ENCODE measurements at regions not wholly inside any gene's neighbourhood (a gene's known extent, or its start where the extent isn't known, plus 50 kb on each side); places are given as distances from the start of the nearest gene placed in this dataset.

- ATAC-seq, result no peak
- WGBS, result 81% methylated on average over 2 of the region's 2 CpGs
- Histone ChIP-seq H3K9me3 (ENCODE audit: control insufficient read depth, low read length) (no peaks in the 10 kb centered on the region), H3K27ac (ENCODE audit: low read length) (no peak overlapping the region), H3K27me3 (ENCODE audit: control insufficient read depth, insufficient read depth) (no peaks in the 10 kb centered on the region), H3K4me3 (ENCODE audit: low read length) (no peak overlapping the region), H3K4me1 (ENCODE audit: control insufficient read depth, insufficient read depth, low read length) (no peaks in the 10 kb centered on the region)
- DNase-seq, result no peak
- intact Hi-C loops (cut with DNase I), result no loop called here
Measured at GRCh38 chr3:19029837-19030521, 118.3 kb upstream of the KCNH8 start.

- no peaks in the 10 kb centered on the region for H3K4me1 ChIP-seq (ENCODE audit: control insufficient read depth, insufficient read depth, low read length)
- intact Hi-C loops (cut with DNase I), result no loop called here
- WGBS, result 81% methylated on average over 1 of the region's 1 CpG
Measured at GRCh38 chr3:19025441-19025840, 122.9 kb upstream of the KCNH8 start.

DNA sequence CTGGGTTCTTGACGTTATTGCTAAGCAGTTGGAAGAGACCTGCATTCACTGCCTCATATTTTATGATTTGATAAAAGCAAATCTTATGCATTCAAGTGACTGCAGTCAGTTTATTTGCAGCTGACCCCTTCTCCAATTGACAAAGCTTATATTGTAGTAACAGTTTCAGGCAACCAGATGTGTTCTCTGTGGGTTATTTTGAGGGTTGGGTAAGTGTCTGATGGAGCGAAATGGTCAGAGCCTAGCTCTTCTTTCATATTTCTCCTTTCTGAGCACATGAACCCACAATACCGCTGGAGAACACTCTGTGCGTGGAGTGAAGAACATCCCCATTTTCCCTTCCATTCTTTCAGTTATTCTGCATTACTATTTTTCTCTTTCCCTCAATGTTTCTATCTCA is 125.8 kb upstream of the KCNH8 start:
- DNase-seq (no peak), ATAC-seq (no peak)
- Histone ChIP-seq H3K9me3 (ENCODE audit: control insufficient read depth, low read length) (no peaks in the 10 kb centered on the region), H3K4me1 (ENCODE audit: control insufficient read depth, insufficient read depth, low read length) (no peaks in the 10 kb centered on the region), H3K27me3 (ENCODE audit: control insufficient read depth, insufficient read depth) (no peaks in the 10 kb centered on the region), H3K27ac (ENCODE audit: low read length) (no peak overlapping the region), H3K4me3 (ENCODE audit: low read length) (no peak overlapping the region)
- intact Hi-C loops (cut with DNase I), result no loop called here
- 84% methylated on average over 4 of the region's 4 CpGs for WGBS

More at GRCh38 chr3:19025441-19025840, 122.9 kb upstream of the KCNH8 start:
- ATAC-seq (no peak), DNase-seq (no peak)
- Histone ChIP-seq H3K9me3 (ENCODE audit: control insufficient read depth, low read length) (no peaks in the 10 kb centered on the region), H3K27ac (ENCODE audit: low read length) (no peak overlapping the region), H3K27me3 (ENCODE audit: control insufficient read depth, insufficient read depth) (no peaks in the 10 kb centered on the region), H3K4me3 (ENCODE audit: low read length) (no peak overlapping the region)

- WGBS, result 83% methylated on average over 2 of the region's 2 CpGs
- Histone ChIP-seq H3K27me3 (ENCODE audit: control insufficient read depth, insufficient read depth) (no peaks in the 10 kb centered on the region), H3K9me3 (ENCODE audit: control insufficient read depth, low read length) (no peaks in the 10 kb centered on the region), H3K4me3 (ENCODE audit: low read length) (no peak overlapping the region), H3K4me1 (ENCODE audit: control insufficient read depth, insufficient read depth, low read length) (no peaks in the 10 kb centered on the region), H3K27ac (ENCODE audit: low read length) (no peak overlapping the region)
- ATAC-seq (no peak), DNase-seq (no peak)
- intact Hi-C loops (cut with DNase I), result no loop called here
Measured at GRCh38 chr3:19016851-19017250, 131.5 kb upstream of the KCNH8 start.

DNA sequence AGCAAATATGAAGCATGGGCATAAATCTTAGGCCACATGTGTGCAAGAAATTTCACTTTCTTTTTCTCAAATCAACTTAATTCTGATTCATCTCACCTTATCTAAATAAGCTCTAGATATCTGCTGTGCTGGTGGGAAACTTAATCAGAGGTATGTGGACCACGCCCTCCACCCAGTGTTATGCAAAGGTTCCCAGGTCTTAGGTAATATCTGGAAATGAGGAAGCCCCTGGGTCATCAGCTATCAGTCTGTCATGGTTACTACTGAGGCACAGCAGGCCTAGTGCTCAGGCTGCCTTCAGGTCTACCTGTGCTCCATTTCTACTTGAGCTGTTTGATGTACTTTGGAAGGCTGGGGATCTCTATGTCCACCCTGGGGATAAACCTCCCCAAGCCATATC is 134.4 kb upstream of the KCNH8 start:
- no peak for ATAC-seq
- Histone ChIP-seq H3K27me3 (ENCODE audit: control insufficient read depth, insufficient read depth) (no peaks in the 10 kb centered on the region), H3K4me1 (ENCODE audit: control insufficient read depth, insufficient read depth, low read length) (no peaks in the 10 kb centered on the region), H3K9me3 (ENCODE audit: control insufficient read depth, low read length) (no peaks in the 10 kb centered on the region), H3K4me3 (ENCODE audit: low read length) (no peak overlapping the region), H3K27ac (ENCODE audit: low read length) (no peak overlapping the region)
- WGBS, result 61% methylated on average over 1 of the region's 1 CpG
- no peak for DNase-seq
- intact Hi-C loops (cut with DNase I), result no loop called here

GRCh38 chr3:19012846-19013245 is 135.5 kb upstream of the KCNH8 start:
- ATAC-seq, result no peak

GRCh38 chr3:19002606-19003005 is 145.7 kb upstream of the KCNH8 start:
- no peak overlapping the region for H3K27ac ChIP-seq (ENCODE audit: low read length)
- no peak for ATAC-seq
- 41% methylated on average over 1 of the region's 1 CpG for WGBS

More at GRCh38 chr3:19012846-19013245, 135.5 kb upstream of the KCNH8 start:
- 83% methylated on average over 3 of the region's 3 CpGs for WGBS
- Histone ChIP-seq H3K4me1 (ENCODE audit: control insufficient read depth, insufficient read depth, low read length) (no peaks in the 10 kb centered on the region), H3K9me3 (ENCODE audit: control insufficient read depth, low read length) (no peaks in the 10 kb centered on the region), H3K4me3 (ENCODE audit: low read length) (no peak overlapping the region), H3K27me3 (ENCODE audit: control insufficient read depth, insufficient read depth) (no peaks in the 10 kb centered on the region), H3K27ac (ENCODE audit: low read length) (no peak overlapping the region)
- DNase-seq, result no peak
- intact Hi-C loops (cut with DNase I), result no loop called here

DNA sequence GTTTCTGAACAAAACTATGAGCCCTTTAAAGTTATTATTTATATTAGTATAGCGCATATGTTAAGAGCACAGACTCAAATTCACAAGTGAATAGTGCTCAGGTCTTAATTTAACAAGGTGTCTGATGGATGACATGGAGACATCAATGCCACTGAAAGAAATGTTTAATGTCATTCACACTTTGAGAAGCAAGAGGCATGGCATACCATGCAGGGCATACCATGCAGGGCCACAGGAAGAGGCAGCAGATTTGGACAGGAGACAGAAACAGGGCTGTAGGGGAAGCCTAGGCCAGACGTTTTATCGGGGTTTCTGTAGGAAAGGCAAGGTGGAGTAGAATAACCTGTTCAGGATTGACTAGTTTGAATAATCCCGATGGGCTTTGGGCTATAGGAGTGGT is 150.2 kb upstream of the KCNH8 start:
- no peaks in the 10 kb centered on the region for H3K9me3 ChIP-seq (ENCODE audit: control insufficient read depth, low read length)
- no peak overlapping the region for H3K27ac ChIP-seq (ENCODE audit: low read length)
- no peaks in the 10 kb centered on the region for H3K4me1 ChIP-seq (ENCODE audit: control insufficient read depth, insufficient read depth, low read length)
- WGBS, result 56% methylated on average over 4 of the region's 4 CpGs
- H3K27me3 ChIP-seq (ENCODE audit: control insufficient read depth, insufficient read depth), result no peaks in the 10 kb centered on the region
- DNase-seq (peak in 2 of 3 donors; percentile 43 to 47), ATAC-seq (peak; percentile 66 to 82)
- intact Hi-C loops (cut with DNase I), result no loop called here
- no peak overlapping the region for H3K4me3 ChIP-seq (ENCODE audit: low read length)

More at GRCh38 chr3:19002606-19003005, 145.7 kb upstream of the KCNH8 start:
- Histone ChIP-seq H3K4me1 (ENCODE audit: control insufficient read depth, insufficient read depth, low read length) (no peaks in the 10 kb centered on the region), H3K27me3 (ENCODE audit: control insufficient read depth, insufficient read depth) (no peaks in the 10 kb centered on the region), H3K4me3 (ENCODE audit: low read length) (no peak overlapping the region), H3K9me3 (ENCODE audit: control insufficient read depth, low read length) (no peaks in the 10 kb centered on the region)
- intact Hi-C loops (cut with DNase I), result no loop called here
- no peak for DNase-seq

GRCh38 chr3:18992709-18993108 is 155.6 kb upstream of the KCNH8 start:
- WGBS, result 87% methylated on average over 1 of the region's 1 CpG
- no peaks in the 10 kb centered on the region for H3K9me3 ChIP-seq (ENCODE audit: control insufficient read depth, low read length)
- intact Hi-C loops (cut with DNase I), result no loop called here
- ATAC-seq (no peak), DNase-seq (no peak)
- no peaks in the 10 kb centered on the region for H3K27me3 ChIP-seq (ENCODE audit: control insufficient read depth, insufficient read depth)
- no peaks in the 10 kb centered on the region for H3K4me1 ChIP-seq (ENCODE audit: control insufficient read depth, insufficient read depth, low read length)
- no peak overlapping the region for H3K4me3 ChIP-seq (ENCODE audit: low read length)
- H3K27ac ChIP-seq (ENCODE audit: low read length), result no peak overlapping the region

- H3K27ac ChIP-seq (ENCODE audit: low read length), result no peak overlapping the region
- H3K4me3 ChIP-seq (ENCODE audit: low read length), result no peak overlapping the region
- intact Hi-C loops (cut with DNase I), result no loop called here
- DNase-seq (no peak), ATAC-seq (no peak)
- H3K27me3 ChIP-seq (ENCODE audit: control insufficient read depth, insufficient read depth), result no peaks in the 10 kb centered on the region
- WGBS, result 77% methylated on average over 7 of the region's 7 CpGs
- H3K4me1 ChIP-seq (ENCODE audit: control insufficient read depth, insufficient read depth, low read length), result no peaks in the 10 kb centered on the region
- no peaks in the 10 kb centered on the region for H3K9me3 ChIP-seq (ENCODE audit: control insufficient read depth, low read length)
Measured at GRCh38 chr3:18989237-18989795, 159.0 kb upstream of the KCNH8 start.

GRCh38 chr3:18988614-18989229 is 159.6 kb upstream of the KCNH8 start:
- no peak for DNase-seq
- intact Hi-C loops (cut with DNase I), result no loop called here
- Histone ChIP-seq H3K27ac (ENCODE audit: low read length) (no peak overlapping the region), H3K9me3 (ENCODE audit: control insufficient read depth, low read length) (no peaks in the 10 kb centered on the region), H3K4me3 (ENCODE audit: low read length) (no peak overlapping the region), H3K27me3 (ENCODE audit: control insufficient read depth, insufficient read depth) (no peaks in the 10 kb centered on the region), H3K4me1 (ENCODE audit: control insufficient read depth, insufficient read depth, low read length) (no peaks in the 10 kb centered on the region)
- 5% methylated on average over 4 of the region's 4 CpGs for WGBS
- no peak for ATAC-seq

Data from right cardiac atrium (tissue), 5 donors.